ENCODE measurements at regions not wholly inside any gene's neighbourhood (a gene's known extent, or its start where the extent isn't known, plus 50 kb on each side); places are given as distances from the start of the nearest gene placed in this dataset.

DNA sequence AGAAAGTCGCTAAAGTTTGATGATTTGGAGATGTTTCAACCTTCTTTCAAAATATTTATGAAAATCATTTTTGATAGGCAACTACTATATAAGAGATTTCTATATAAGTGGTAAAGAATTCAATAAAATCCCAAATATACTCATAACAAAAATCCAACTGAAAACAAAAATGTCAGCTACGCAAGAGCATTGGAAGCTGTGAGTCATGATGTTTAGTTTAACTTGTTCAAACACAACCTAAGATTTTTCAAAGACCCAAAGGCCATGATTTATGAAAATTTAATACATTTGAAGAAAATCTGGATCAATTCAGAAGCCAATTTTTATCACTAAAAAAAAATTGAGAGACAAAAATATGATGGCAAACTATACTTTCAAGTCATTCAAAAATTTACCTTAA lies 226.6 kb downstream of the MZT1 start:
- Histone ChIP-seq H3K4me3 (ENCODE audit: low read depth, low read length, poor library complexity, severe bottlenecking) (no peak overlapping the region), H3K4me1 (ENCODE audit: insufficient read depth, low read length, severe bottlenecking) (no peaks in the 10 kb centered on the region), H3F3A (ENCODE audit: insufficient read depth, low read length) (no peaks in the 10 kb centered on the region), H3K27ac (ENCODE audit: low read depth, low read length, poor library complexity, severe bottlenecking) (no peak overlapping the region), H3K9ac (ENCODE audit: low read length) (no peak overlapping the region), H3K4me2 (ENCODE audit: low read length) (no peak overlapping the region), H4K20me1 (ENCODE audit: insufficient read depth, low read length) (no peaks in the 10 kb centered on the region), H3K36me3 (ENCODE audit: insufficient read depth, low read length) (no peaks in the 10 kb centered on the region), H2AFZ (ENCODE audit: low read length) (no peak overlapping the region), H3K27me3 (ENCODE audit: insufficient read depth, low read length) (no peaks in the 10 kb centered on the region), H3K9me2 (ENCODE audit: low read depth, low read length) (no peaks in the 10 kb centered on the region; the same call in 1 of the 2 replicates), H3K79me2 (ENCODE audit: insufficient read depth, low read length) (no peaks in the 10 kb centered on the region), H3K9me3 (ENCODE audit: low read length) (no peaks in the 10 kb centered on the region)
- TF ChIP-seq EZH2 (IDR thresholded peaks at IDR 0.05; ENCODE audit: borderline replicate concordance, low read length): no peak
- TF ChIP-seq, protein P1, sequence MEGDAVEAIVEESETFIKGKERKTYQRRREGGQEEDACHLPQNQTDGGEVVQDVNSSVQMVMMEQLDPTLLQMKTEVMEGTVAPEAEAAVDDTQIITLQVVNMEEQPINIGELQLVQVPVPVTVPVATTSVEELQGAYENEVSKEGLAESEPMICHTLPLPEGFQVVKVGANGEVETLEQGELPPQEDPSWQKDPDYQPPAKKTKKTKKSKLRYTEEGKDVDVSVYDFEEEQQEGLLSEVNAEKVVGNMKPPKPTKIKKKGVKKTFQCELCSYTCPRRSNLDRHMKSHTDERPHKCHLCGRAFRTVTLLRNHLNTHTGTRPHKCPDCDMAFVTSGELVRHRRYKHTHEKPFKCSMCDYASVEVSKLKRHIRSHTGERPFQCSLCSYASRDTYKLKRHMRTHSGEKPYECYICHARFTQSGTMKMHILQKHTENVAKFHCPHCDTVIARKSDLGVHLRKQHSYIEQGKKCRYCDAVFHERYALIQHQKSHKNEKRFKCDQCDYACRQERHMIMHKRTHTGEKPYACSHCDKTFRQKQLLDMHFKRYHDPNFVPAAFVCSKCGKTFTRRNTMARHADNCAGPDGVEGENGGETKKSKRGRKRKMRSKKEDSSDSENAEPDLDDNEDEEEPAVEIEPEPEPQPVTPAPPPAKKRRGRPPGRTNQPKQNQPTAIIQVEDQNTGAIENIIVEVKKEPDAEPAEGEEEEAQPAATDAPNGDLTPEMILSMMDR (IDR thresholded peaks at IDR 0.05; ENCODE audit: low read length): no peak

DNA sequence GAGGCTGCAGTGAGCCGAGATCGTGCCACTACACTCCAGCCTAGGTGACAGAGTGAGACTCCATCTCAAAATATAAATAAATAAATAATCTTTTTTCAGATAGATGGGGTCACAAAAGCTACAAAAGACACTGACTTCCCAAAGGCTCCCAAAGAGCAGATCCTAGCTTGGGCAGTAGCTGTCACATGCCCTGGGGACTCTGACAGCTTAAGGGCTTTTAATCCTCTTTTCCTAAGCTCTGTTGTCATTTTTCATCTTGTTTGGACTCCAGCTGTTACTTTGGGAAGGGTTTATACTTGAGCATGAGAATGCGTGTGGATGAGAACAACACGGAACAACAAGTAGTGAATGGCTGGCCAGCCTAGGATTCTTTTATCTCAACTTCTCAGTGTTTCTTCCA lies 231.7 kb downstream of the MZT1 start:
- Histone ChIP-seq H4K20me1 (ENCODE audit: insufficient read depth, low read length) (no peaks in the 10 kb centered on the region), H3F3A (ENCODE audit: insufficient read depth, low read length) (no peaks in the 10 kb centered on the region), H3K79me2 (ENCODE audit: insufficient read depth, low read length) (no peaks in the 10 kb centered on the region), H3K9me3 (ENCODE audit: low read length) (no peaks in the 10 kb centered on the region), H3K9ac (ENCODE audit: low read length) (no peak overlapping the region), H3K27ac (ENCODE audit: low read depth, low read length, poor library complexity, severe bottlenecking) (no peak overlapping the region), H3K4me1 (ENCODE audit: insufficient read depth, low read length, severe bottlenecking) (no peaks in the 10 kb centered on the region), H3K9me2 (ENCODE audit: low read depth, low read length) (no peaks in the 10 kb centered on the region; the same call in 1 of the 2 replicates), H3K36me3 (ENCODE audit: insufficient read depth, low read length) (no peaks in the 10 kb centered on the region), H2AFZ (ENCODE audit: low read length) (no peak overlapping the region), H3K4me3 (ENCODE audit: low read depth, low read length, poor library complexity, severe bottlenecking) (no peak overlapping the region), H3K27me3 (ENCODE audit: insufficient read depth, low read length) (no peaks in the 10 kb centered on the region), H3K4me2 (ENCODE audit: low read length) (no peak overlapping the region)
- TF ChIP-seq, protein P1 (IDR thresholded peaks at IDR 0.05; ENCODE audit: low read length): no peak
- no peak for TF ChIP-seq EZH2 (IDR thresholded peaks at IDR 0.05; ENCODE audit: borderline replicate concordance, low read length)

DNA sequence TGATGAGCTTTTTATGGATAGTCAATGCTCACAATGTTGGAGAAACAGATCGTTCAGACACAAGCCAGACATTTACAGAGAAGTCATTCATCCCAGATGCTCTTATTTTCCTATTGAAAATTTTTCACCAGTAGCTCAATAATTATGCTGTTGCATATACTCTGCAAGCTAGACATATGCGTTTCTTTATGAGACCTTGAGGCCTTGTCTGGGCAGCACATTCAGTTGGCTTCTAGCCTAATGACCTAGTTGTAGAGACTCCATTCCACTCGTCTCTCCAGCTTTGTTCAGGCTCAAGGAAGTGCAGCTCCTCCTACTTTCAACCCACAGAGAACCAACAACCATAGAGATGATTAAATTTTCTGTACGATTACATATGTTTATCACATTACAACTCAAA lies 237.7 kb downstream of the MZT1 start:
- no peak overlapping the region for H2AFZ ChIP-seq (ENCODE audit: low read length)
- no peak overlapping the region for H3K4me3 ChIP-seq (ENCODE audit: low read depth, low read length, poor library complexity, severe bottlenecking)
- H3K9ac ChIP-seq (ENCODE audit: low read length): no peak overlapping the region
- no peaks in the 10 kb centered on the region for H3K9me3 ChIP-seq (ENCODE audit: low read length)
- TF ChIP-seq, protein P1 (IDR thresholded peaks at IDR 0.05; ENCODE audit: low read length): no peak
- TF ChIP-seq EZH2 (IDR thresholded peaks at IDR 0.05; ENCODE audit: borderline replicate concordance, low read length): no peak
- H3K79me2 ChIP-seq (ENCODE audit: insufficient read depth, low read length): no peaks in the 10 kb centered on the region
- no peaks in the 10 kb centered on the region for H3K36me3 ChIP-seq (ENCODE audit: insufficient read depth, low read length)
- no peaks in the 10 kb centered on the region for H3K27me3 ChIP-seq (ENCODE audit: insufficient read depth, low read length)
- H3K4me1 ChIP-seq (ENCODE audit: insufficient read depth, low read length, severe bottlenecking): no peaks in the 10 kb centered on the region
- H3F3A ChIP-seq (ENCODE audit: insufficient read depth, low read length): no peaks in the 10 kb centered on the region
- H3K4me2 ChIP-seq (ENCODE audit: low read length): no peak overlapping the region
- no peaks in the 10 kb centered on the region for H3K9me2 ChIP-seq (ENCODE audit: low read depth, low read length)
- no peak overlapping the region for H3K27ac ChIP-seq (ENCODE audit: low read depth, low read length, poor library complexity, severe bottlenecking)
- H4K20me1 ChIP-seq (ENCODE audit: insufficient read depth, low read length): no peaks in the 10 kb centered on the region

All from OCI-LY1 (cell line).